Right lobe of liver (tissue), 6 donors: ENCODE measurements at regions not wholly inside any gene's neighbourhood (a gene's known extent, or its start where the extent isn't known, plus 50 kb on each side); places are given as distances from the start of the nearest gene placed in this dataset.
A peak's percentile ranks its signal among the peaks of the same experiment; 100 is the strongest.
"Not testable (repeated sequence)": the region's sequence is repeated elsewhere in the genome, so short reads cannot be mapped to it uniquely, and the experiment has no call there.

ENCODE experiments used
- ATAC-seq, 4 donors: fragments of 200-7000 bp; cut with Tn5 transposase; one replicate each; pipeline ENCODE4 v1.9.1; 2020; ENCODE audit warnings: mild to moderate bottlenecking in 4 of 4, moderate library complexity in 4 of 4
- DNase-seq, 3 donors: peaks; one replicate each; pipeline ENCODE4 v3.0.0-alpha.2; 2020
- H3K27ac ChIP-seq, 3 donors: fragments of 200-600 bp; one replicate each; pipeline ENCODE4 v1.8.0; 2022
- H3K27me3 ChIP-seq, 2 donors: fragments of 200-600 bp; one replicate each; pipeline ENCODE4 v1.8.0; 2022
- H3K36me3 ChIP-seq, 4 donors: fragments of 200-600 bp; sonication (generic) in 1 of 4; one replicate each; pipeline versions ENCODE4 v1.5.1 to v1.8.0; 2017 to 2022; ENCODE audit warnings: control low read depth in 1 of 4
- H3K4me1 ChIP-seq, 4 donors: fragments of 200-600 bp; sonication (generic) in 1 of 4; one replicate each; pipeline versions ENCODE4 v1.5.1 to v1.8.0; 2017 to 2022; ENCODE audit warnings: control low read depth in 1 of 4
- H3K4me3 ChIP-seq, 3 donors: fragments of 200-600 bp; one replicate each; pipeline ENCODE4 v1.8.0; 2022
- H3K9me3 ChIP-seq, 4 donors: fragments of 200-600 bp; sonication (generic) in 1 of 4; one replicate each; pipeline versions ENCODE4 v1.5.1 to v1.8.0; 2017 to 2022; ENCODE audit warnings: control low read depth in 1 of 4
- CTCF ChIP-seq, 4 donors: fragments of 200-600 bp in 3 of 4; fragments of 450-650 bp in 1 of 4; IDR thresholded peaks; one replicate each; pipeline versions ENCODE4 v1.5.1 to v1.8.0; 2016 to 2022; ENCODE audit warnings: antibody characterized with exemption in 4 of 4, mild to moderate bottlenecking in 2 of 4
- POLR2A ChIP-seq: fragments of 450-650 bp; IDR thresholded peaks from one replicate; pipeline ENCODE4 v1.6.1; 2017; ENCODE audit warnings: antibody characterized with exemption, mild to moderate bottlenecking
- whole genome bisulfite sequencing: methylation state at CpG from one replicate; pipeline ENCODE4 v1.1.6; 2018; ENCODE audit warnings: low coverage, low lambda C conversion rate; ENCODE audit not compliant: insufficient coverage; ENCODE audit errors: missing lambda C conversion rate; 5-methylcytosine and 5-hydroxymethylcytosine counted together
- intact Hi-C, 2 donors: fragments of 100-400 bp; cut with DNase I; formaldehyde crosslinking; loops; one replicate each; pipeline versions ENCODE4 v1.11.2 to v1.14.1; 2022
- donor health status: DM: no; HTN: yes; CAD: no.
- donor health status: DM: no; HTN: no; CAD: no.
- donor health status: DM: no; HTN: no; CAD: no.
- donor health status: DM: no; HTN: yes; CAD: no.
- donor health status: DM: no; HTN: yes; CAD: no.

DNA sequence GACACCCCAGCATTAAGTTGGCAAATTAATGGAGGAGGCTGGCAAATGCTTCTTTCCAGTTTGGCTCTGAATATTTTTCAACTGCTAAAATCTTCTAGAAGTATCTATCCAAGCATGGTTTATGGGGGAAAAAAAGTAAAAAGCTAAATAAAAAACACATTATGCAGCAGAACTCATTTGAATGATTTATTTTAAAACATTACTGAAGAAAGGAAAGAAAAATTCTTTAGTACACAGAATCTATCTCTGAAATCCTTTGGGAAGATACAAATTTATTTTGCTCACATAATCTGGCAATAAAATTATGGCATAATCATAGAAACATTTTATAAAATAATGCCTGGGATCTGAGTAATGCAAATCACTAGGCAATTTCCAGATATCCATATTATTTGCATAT is 328.1 kb upstream of the MON1B start:
- no peak for ATAC-seq
- TF ChIP-seq CTCF (IDR thresholded peaks at IDR 0.05), result no peak
- TF ChIP-seq POLR2A, result no peak
- no peak for DNase-seq
- no peaks in the 10 kb centered on the region for H3K36me3 ChIP-seq
- no peak overlapping the region for H3K4me3 ChIP-seq
- intact Hi-C loops, result no loop called here
- no peak overlapping the region for H3K27ac ChIP-seq
- no peaks in the 10 kb centered on the region for H3K27me3 ChIP-seq
- peaks cover 0 to 13% (median 0%) of the 10 kb centered on the region in 4 donors for H3K4me1 ChIP-seq
- H3K9me3 ChIP-seq, result no peaks in the 10 kb centered on the region

DNA sequence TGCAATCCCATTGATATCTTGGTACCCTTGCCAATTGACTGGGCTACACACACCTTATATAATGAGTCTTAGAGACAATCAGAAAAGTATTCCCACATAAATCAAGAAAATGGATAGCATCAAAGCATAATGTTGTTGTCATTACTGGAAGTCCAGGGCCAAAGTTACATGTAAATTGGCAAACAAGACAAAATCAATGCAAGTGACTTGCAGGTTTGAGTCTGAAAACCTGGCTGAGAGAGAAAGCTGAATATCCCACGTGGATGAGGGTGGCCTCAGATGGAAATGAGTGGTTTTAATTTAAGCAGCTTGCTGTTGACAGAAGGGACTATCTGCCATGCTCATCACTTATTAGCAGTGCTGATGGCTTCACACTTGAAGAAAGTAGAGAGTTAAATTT is 324.0 kb upstream of the MON1B start:
- ATAC-seq, result peak; percentile 36 to 79 (median 60)
- TF ChIP-seq CTCF (IDR thresholded peaks at IDR 0.05) (no peak), POLR2A (no peak)
- 25% methylated on average over 1 of the region's 1 CpG for WGBS

GRCh38 chr16:76875898-76876297 is 315.1 kb upstream of the MON1B start:
- TF ChIP-seq CTCF (IDR thresholded peaks at IDR 0.05) (no peak), POLR2A (no peak)
- ATAC-seq (no peak), DNase-seq (no peak)
- intact Hi-C loops, result no loop called here
- Histone ChIP-seq H3K4me3 (no peak overlapping the region), H3K4me1 (peaks cover 0 to 7% (median 2%) of the 10 kb centered on the region in 4 donors), H3K27ac (no peak overlapping the region), H3K27me3 (no peaks in the 10 kb centered on the region), H3K9me3 (no peaks in the 10 kb centered on the region), H3K36me3 (no peaks in the 10 kb centered on the region)
- 50% methylated on average over 1 of the region's 1 CpG for WGBS

More for the DNA sequence above, 324.0 kb upstream of the MON1B start:
- Histone ChIP-seq H3K4me3 (no peak overlapping the region), H3K27ac (no peak overlapping the region), H3K4me1 (peaks cover 0 to 13% (median 0%) of the 10 kb centered on the region in 4 donors), H3K9me3 (no peaks in the 10 kb centered on the region), H3K27me3 (no peaks in the 10 kb centered on the region), H3K36me3 (no peaks in the 10 kb centered on the region)
- DNase-seq, result no peak
- intact Hi-C loops, result no loop called here

- Histone ChIP-seq H3K4me3 (no peak overlapping the region), H3K36me3 (no peaks in the 10 kb centered on the region), H3K27me3 (no peaks in the 10 kb centered on the region), H3K27ac (peak overlapping the region in 2 of 3 donors; percentile 28 to 50), H3K9me3 (no peaks in the 10 kb centered on the region), H3K4me1 (peaks cover 0 to 7% (median 2%) of the 10 kb centered on the region in 4 donors)
- DNase-seq (peak in 1 of 3 donors; percentile 54), ATAC-seq (peak; percentile 97 to 99 (median 99))
- 28% methylated on average over 4 of the region's 4 CpGs for WGBS
- TF ChIP-seq CTCF (IDR thresholded peaks at IDR 0.05) (no peak), POLR2A (no peak)
- intact Hi-C loops, result no loop called here
Observed at GRCh38 chr16:76879420-76879819, 311.6 kb upstream of the MON1B start.

GRCh38 chr16:76880523-76880922 is 310.5 kb upstream of the MON1B start:
- intact Hi-C loops, H3K9me3 ChIP-seq, H3K36me3 ChIP-seq, H3K4me1 ChIP-seq, H3K4me3 ChIP-seq, H3K27ac ChIP-seq, H3K27me3 ChIP-seq, ATAC-seq, DNase-seq: not testable (repeated sequence)
- 45% methylated on average over 5 of the region's 5 CpGs for WGBS
